ENCODE measurements at regions not wholly inside any gene's neighbourhood (a gene's known extent, or its start where the extent isn't known, plus 50 kb on each side); places are given as distances from the start of the nearest gene placed in this dataset.

- no peak for TF ChIP-seq CTCF (IDR thresholded peaks at IDR 0.05)
Measured at GRCh38 chr9:108621991-108622855, 233.6 kb downstream of the ACTL7B start.

GRCh38 chr9:108620767-108621166, 235.0 kb downstream of the ACTL7B start:
- TF ChIP-seq CTCF (IDR thresholded peaks at IDR 0.05), result no peak

GRCh38 chr9:108618906-108619550, 236.8 kb downstream of the ACTL7B start:
- TF ChIP-seq CTCF (IDR thresholded peaks at IDR 0.05), result no peak

- no peak for TF ChIP-seq CTCF (IDR thresholded peaks at IDR 0.05)
Measured at GRCh38 chr9:108617676-108618075, 238.1 kb downstream of the ACTL7B start.

- no peak for TF ChIP-seq CTCF (IDR thresholded peaks at IDR 0.05)
Measured at GRCh38 chr9:108615152-108615551, 240.6 kb downstream of the ACTL7B start.

GRCh38 chr9:108612513-108612912, 243.3 kb downstream of the ACTL7B start:
- no peak for TF ChIP-seq CTCF (IDR thresholded peaks at IDR 0.05)

GRCh38 chr9:108609897-108610253, 245.9 kb downstream of the ACTL7B start:
- TF ChIP-seq CTCF (IDR thresholded peaks at IDR 0.05), result no peak

Measured in LNCAP (cell line).